Skeletal muscle tissue (tissue), 3 donors: ENCODE measurements at regions not wholly inside any gene's neighbourhood (a gene's known extent, or its start where the extent isn't known, plus 50 kb on each side); places are given as distances from the start of the nearest gene placed in this dataset.
"Not testable (repeated sequence)": the region's sequence is repeated elsewhere in the genome, so short reads cannot be mapped to it uniquely, and the experiment has no call there.

ENCODE experiments used
- H3K27ac ChIP-seq: one replicate; pipeline ENCODE4 v1.7.0; 2013; ENCODE audit warnings: mild to moderate bottlenecking, low read depth, low read length, inconsistent platforms
- H3K27me3 ChIP-seq, 3 donors: one replicate each; pipeline ENCODE4 v1.7.0; 2013; ENCODE audit warnings: low read length in 3 of 3; ENCODE audit not compliant: control insufficient read depth in 3 of 3, insufficient read depth in 3 of 3
- H3K36me3 ChIP-seq, 3 donors: one replicate each; pipeline ENCODE4 v1.7.0; 2013; ENCODE audit warnings: low read length in 3 of 3; ENCODE audit not compliant: control insufficient read depth in 3 of 3, insufficient read depth in 3 of 3
- H3K4me1 ChIP-seq, 3 donors: one replicate each; pipeline ENCODE4 v1.7.0; 2013; ENCODE audit warnings: low read length in 3 of 3, mild to moderate bottlenecking in 3 of 3; ENCODE audit not compliant: control insufficient read depth in 3 of 3, insufficient read depth in 3 of 3
- H3K4me3 ChIP-seq, 3 donors: one replicate each; pipeline ENCODE4 v1.7.0; 2013; ENCODE audit warnings: low read length in 3 of 3
- H3K9ac ChIP-seq, 3 donors: one replicate each; pipeline ENCODE4 v1.7.0; 2013; ENCODE audit warnings: low read length in 3 of 3, mild to moderate bottlenecking in 3 of 3, moderate library complexity in 2 of 3, low read depth in 1 of 3
- H3K9me3 ChIP-seq, 3 donors: one replicate each; pipeline ENCODE4 v1.7.0; 2013; ENCODE audit warnings: low read length in 3 of 3; ENCODE audit not compliant: control insufficient read depth in 3 of 3
- donor health status: Osteomylitis.

GRCh38 chr22:34395370-34395769, 475.1 kb upstream of the LARGE1 start:
- H3K27me3 ChIP-seq, result no peaks in the 10 kb centered on the region
- no peak overlapping the region for H3K27ac ChIP-seq
- no peaks in the 10 kb centered on the region for H3K4me1 ChIP-seq
- no peak overlapping the region for H3K9ac ChIP-seq
- no peaks in the 10 kb centered on the region for H3K36me3 ChIP-seq
- no peak overlapping the region for H3K4me3 ChIP-seq
- H3K9me3 ChIP-seq, result peaks cover 0 to 2% (median 0%) of the 10 kb centered on the region in 3 donors

GRCh38 chr22:34403667-34404066, 483.4 kb upstream of the LARGE1 start:
- no peaks in the 10 kb centered on the region for H3K9me3 ChIP-seq
- H3K27ac ChIP-seq, result no peak overlapping the region
- no peaks in the 10 kb centered on the region for H3K36me3 ChIP-seq
- no peaks in the 10 kb centered on the region for H3K27me3 ChIP-seq
- H3K4me1 ChIP-seq, result no peaks in the 10 kb centered on the region
- no peak overlapping the region for H3K4me3 ChIP-seq
- H3K9ac ChIP-seq, result no peak overlapping the region

GRCh38 chr22:34410111-34410510, 489.8 kb upstream of the LARGE1 start:
- H3K4me1 ChIP-seq, result no peaks in the 10 kb centered on the region
- no peaks in the 10 kb centered on the region for H3K36me3 ChIP-seq
- no peak overlapping the region for H3K27ac ChIP-seq
- H3K27me3 ChIP-seq, result no peaks in the 10 kb centered on the region
- no peaks in the 10 kb centered on the region for H3K9me3 ChIP-seq
- no peak overlapping the region for H3K4me3 ChIP-seq
- H3K9ac ChIP-seq, result no peak overlapping the region

GRCh38 chr22:34414467-34415440, 494.5 kb upstream of the LARGE1 start:
- Histone ChIP-seq H3K4me1 (no peaks in the 10 kb centered on the region), H3K27ac (no peak overlapping the region), H3K36me3 (no peaks in the 10 kb centered on the region), H3K9ac (no peak overlapping the region), H3K4me3 (no peak overlapping the region), H3K9me3 (no peaks in the 10 kb centered on the region), H3K27me3 (no peaks in the 10 kb centered on the region)

DNA sequence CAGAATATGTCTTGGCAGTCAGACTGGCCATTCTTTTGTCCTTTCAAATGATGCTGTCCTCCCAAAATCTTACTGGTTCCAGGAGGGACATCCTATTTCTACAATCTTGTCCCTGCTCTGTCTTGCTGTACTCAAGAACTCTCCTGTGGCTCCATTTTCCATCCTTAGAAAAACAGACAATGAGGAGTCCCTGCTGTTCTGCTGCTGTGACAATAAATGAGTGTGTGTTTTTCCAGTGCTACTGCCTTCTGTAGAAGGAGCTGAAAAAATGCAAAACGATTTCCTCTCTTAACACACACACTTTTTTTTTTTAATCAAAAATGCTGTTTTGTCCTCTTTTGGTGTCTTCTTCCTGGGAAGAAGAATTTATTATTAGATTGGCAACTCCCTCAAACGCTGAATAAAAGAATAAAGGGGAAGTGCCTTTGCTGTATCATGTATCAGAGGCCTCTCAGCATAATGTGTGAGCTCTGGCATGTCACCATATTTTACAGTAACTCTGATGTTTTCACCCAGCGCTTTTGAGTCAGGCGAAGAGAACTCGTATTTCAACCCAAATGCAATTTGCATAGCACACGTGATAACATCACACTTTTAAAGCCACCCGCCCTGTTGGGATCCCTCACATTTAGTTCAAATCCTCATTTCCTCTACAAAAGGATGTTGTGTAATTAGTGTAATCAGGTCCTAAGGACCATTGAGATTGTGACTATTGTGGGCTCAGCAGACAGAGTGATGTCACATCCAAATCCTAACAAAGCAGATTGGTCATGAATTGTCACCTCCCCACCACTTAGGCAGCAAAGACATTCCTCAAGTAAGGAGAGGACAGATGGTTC, 496.0 kb upstream of the LARGE1 start:
- Histone ChIP-seq H3K4me1 (no peaks in the 10 kb centered on the region), H3K9ac (no peak overlapping the region), H3K9me3 (no peaks in the 10 kb centered on the region), H3K27ac (no peak overlapping the region), H3K36me3 (no peaks in the 10 kb centered on the region), H3K4me3 (no peak overlapping the region), H3K27me3 (no peaks in the 10 kb centered on the region)

- not testable (repeated sequence) for H3K36me3 ChIP-seq, H3K27me3 ChIP-seq, H3K4me1 ChIP-seq, H3K4me3 ChIP-seq, H3K27ac ChIP-seq, H3K9me3 ChIP-seq, H3K9ac ChIP-seq
These were observed 502.7 kb upstream of the LARGE1 start for GRCh38 chr22:34422948-34423347.

GRCh38 chr22:34427436-34427835, 507.2 kb upstream of the LARGE1 start:
- Histone ChIP-seq H3K4me1 (no peaks in the 10 kb centered on the region), H3K9ac (no peak overlapping the region), H3K27ac (no peak overlapping the region), H3K36me3 (no peaks in the 10 kb centered on the region), H3K27me3 (no peaks in the 10 kb centered on the region), H3K4me3 (no peak overlapping the region), H3K9me3 (no peaks in the 10 kb centered on the region)

GRCh38 chr22:34427841-34428240, 507.6 kb upstream of the LARGE1 start:
- Histone ChIP-seq H3K9ac (no peak overlapping the region), H3K4me1 (no peaks in the 10 kb centered on the region), H3K36me3 (no peaks in the 10 kb centered on the region), H3K9me3 (no peaks in the 10 kb centered on the region), H3K27ac (no peak overlapping the region), H3K4me3 (no peak overlapping the region), H3K27me3 (no peaks in the 10 kb centered on the region)

DNA sequence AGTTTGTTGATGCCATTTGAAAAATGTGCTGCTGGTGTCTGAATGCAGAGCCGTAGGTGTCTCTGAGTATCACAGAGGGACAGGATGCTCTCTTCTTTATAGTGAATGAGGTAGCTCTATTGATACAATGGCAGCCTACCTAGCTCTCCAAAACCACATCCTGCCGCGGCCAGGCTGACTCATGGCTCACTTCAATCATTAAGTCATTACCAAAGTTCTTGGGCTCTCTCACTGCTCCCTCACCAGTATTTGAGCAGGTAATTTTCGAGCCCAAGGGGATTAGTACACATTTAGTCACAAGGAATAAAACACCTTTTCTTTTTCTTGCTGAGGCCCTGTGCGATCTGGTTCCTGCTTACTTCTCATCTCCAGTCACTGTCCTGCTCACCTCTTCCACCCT, 509.0 kb upstream of the LARGE1 start:
- peaks cover 0 to 2% (median 0%) of the 10 kb centered on the region in 3 donors for H3K27me3 ChIP-seq

GRCh38 chr22:34430386-34430785, 510.1 kb upstream of the LARGE1 start:
- Histone ChIP-seq H3K27ac (no peak overlapping the region), H3K27me3 (peaks cover 0 to 3% (median 0%) of the 10 kb centered on the region in 3 donors), H3K9ac (no peak overlapping the region), H3K9me3 (no peaks in the 10 kb centered on the region), H3K4me1 (no peaks in the 10 kb centered on the region), H3K36me3 (no peaks in the 10 kb centered on the region), H3K4me3 (no peak overlapping the region)

More for the DNA sequence above, 509.0 kb upstream of the LARGE1 start:
- H3K4me1 ChIP-seq, result no peaks in the 10 kb centered on the region
- H3K9me3 ChIP-seq, result no peaks in the 10 kb centered on the region
- H3K36me3 ChIP-seq, result no peaks in the 10 kb centered on the region
- H3K27ac ChIP-seq, result no peak overlapping the region
- H3K9ac ChIP-seq, result no peak overlapping the region
- H3K4me3 ChIP-seq, result no peak overlapping the region
